HCT116 (cell line): ENCODE measurements at regions not wholly inside any gene's neighbourhood (a gene's known extent, or its start where the extent isn't known, plus 50 kb on each side); places are given as distances from the start of the nearest gene placed in this dataset.

ENCODE experiments used
- ATAC-seq: fragments of 200-7000 bp; cut with Tn5 transposase; 2 replicates; pipeline ENCODE4 v1.9.1; 2020; ENCODE audit warnings: mild to moderate bottlenecking, moderate library complexity
- BruUV-seq: library from RNA; stranded (reverse); fragments of 400-500 nt; replicated peaks from 2 replicates; lab custom pipeline; 2021; lab: Mats Ljungman, UMichigan
- CTCF ChIA-PET: fragments of 300-600 bp; sonication (Branson Sonifier 250); formaldehyde crosslinking; loops from one replicate; lab custom pipeline; 2021; ENCODE audit warnings: antibody characterized with exemption; lab: Charles Lee
- POLR2A ChIA-PET: fragments of 300-600, 350-600 bp; sonication (Branson Sonifier 250); formaldehyde crosslinking; loops from one replicate; lab custom pipeline; 2021; ENCODE audit warnings: antibody characterized with exemption; lab: Charles Lee
- RAD21 ChIA-PET, 2 experiments: fragments of 300-600 bp; sonication (Branson Sonifier 250); formaldehyde crosslinking; loops; one replicate each; lab custom pipeline; 2023; ENCODE audit warnings: low total read pairs in 2 of 2; ENCODE audit not compliant: uncharacterized antibody in 2 of 2, unreplicated experiment in 2 of 2, low non-redundant PET in 1 of 2; lab: Charles Lee
- DNase-seq: peaks from one replicate; pipeline ENCODE4 v3.0.0-alpha.2; 2010; ENCODE audit warnings: low read depth, low spot score
- H2AFZ ChIP-seq: fragments of 200-600 bp; shearing (Covaris generic), sonication (generic); 2 replicates; pipeline ENCODE4 v1.6.1; 2017; ENCODE audit warnings: low read depth, mixed run types, mixed read lengths, antibody characterized with exemption, low read length; ENCODE audit not compliant: poor library complexity, severe bottlenecking
- H3K27ac ChIP-seq: 2 replicates; pipeline ENCODE4 v1.5.1; 2012; ENCODE audit warnings: low read depth, low read length
- H3K27me3 ChIP-seq: fragments of 200-600 bp; sonication (generic); 2 replicates; pipeline ENCODE4 v1.6.1; 2016; ENCODE audit warnings: mixed run types, low read length, mixed read lengths; ENCODE audit not compliant: insufficient read depth
- H3K36me3 ChIP-seq, 2 experiments: fragments of 200-500 bp in 1 of 2; fragments of 200-600 bp in 1 of 2; sonication (Bioruptor generic) in 1 of 2; sonication (generic) in 1 of 2; 2 replicates each; pipeline versions ENCODE4 v1.5.1 to v1.6.1; 2014 to 2016; ENCODE audit warnings: low read length in 2 of 2, inconsistent platforms in 1 of 2, mixed read lengths in 1 of 2, mixed run types in 1 of 2; ENCODE audit not compliant: insufficient read depth in 2 of 2, control insufficient read depth in 1 of 2
- H3K4me1 ChIP-seq, 2 experiments: fragments of 200-600 bp in 1 of 2; sonication (generic) in 1 of 2; 2 replicates each; pipeline versions ENCODE4 v1.5.1 to v1.6.1; 2012 to 2017; ENCODE audit warnings: low read length in 2 of 2, inconsistent platforms in 1 of 2, mild to moderate bottlenecking in 1 of 2, mixed read lengths in 1 of 2, mixed run types in 1 of 2, moderate library complexity in 1 of 2; ENCODE audit not compliant: insufficient read depth in 2 of 2, control insufficient read depth in 1 of 2
- H3K4me2 ChIP-seq: fragments of 200-600 bp; sonication (generic); 2 replicates; pipeline ENCODE4 v1.6.1; 2017; ENCODE audit warnings: mixed run types, low read length, mixed read lengths
- H3K4me3 ChIP-seq, 2 experiments: fragments of 200-600 bp in 1 of 2; sonication (generic) in 1 of 2; replicated peaks in 1 of 2; 2 replicates each; pipeline ENCODE4 v1.5.1; 2011 to 2016; ENCODE audit warnings: low read length in 2 of 2, control low read depth in 1 of 2, low read depth in 1 of 2, mild to moderate bottlenecking in 1 of 2, mixed read lengths in 1 of 2, mixed run types in 1 of 2
- H3K79me2 ChIP-seq: fragments of 200-600 bp; sonication (generic); 2 replicates; pipeline ENCODE4 v1.6.1; 2017; ENCODE audit warnings: mild to moderate bottlenecking, mixed run types, low read length, moderate library complexity, mixed read lengths; ENCODE audit not compliant: insufficient read depth
- H3K9ac ChIP-seq: fragments of 200-600 bp; sonication (generic); 2 replicates; pipeline ENCODE4 v1.6.1; 2016; ENCODE audit warnings: low read length, mixed read lengths
- H3K9me2 ChIP-seq: fragments of 200-600 bp; sonication (generic), shearing (Covaris generic); 2 replicates; pipeline ENCODE4 v1.6.1; 2017; ENCODE audit warnings: mixed run types, mild to moderate bottlenecking, moderate library complexity; ENCODE audit not compliant: insufficient read depth
- H3K9me3 ChIP-seq, 2 experiments: fragments of 200-500 bp in 1 of 2; fragments of 200-600 bp in 1 of 2; sonication (Bioruptor generic) in 1 of 2; sonication (generic) in 1 of 2; 2 replicates each; pipeline ENCODE4 v1.6.1; 2014 to 2017; ENCODE audit warnings: low read length in 2 of 2, mixed read lengths in 2 of 2, inconsistent platforms in 1 of 2, low read depth in 1 of 2, mild to moderate bottlenecking in 1 of 2, mixed run types in 1 of 2, moderate library complexity in 1 of 2; ENCODE audit not compliant: control insufficient read depth in 1 of 2, insufficient read depth in 1 of 2
- H4K20me1 ChIP-seq: fragments of 200-600 bp; sonication (generic), shearing (Covaris generic); 2 replicates; pipeline ENCODE4 v1.6.1; 2017; ENCODE audit warnings: mixed run types, mild to moderate bottlenecking, moderate library complexity; ENCODE audit not compliant: insufficient read depth
- CBX3 ChIP-seq: IDR thresholded peaks from 2 replicates; pipeline ENCODE4 v1.6.1; 2012; ENCODE audit warnings: low read depth
- CEBPB ChIP-seq: IDR thresholded peaks from 2 replicates; pipeline ENCODE4 v1.6.1; 2012; ENCODE audit warnings: low read depth
- EGR1 ChIP-seq: IDR thresholded peaks from 2 replicates; pipeline ENCODE4 v1.6.1; 2012; ENCODE audit warnings: low read depth
- ELF1 ChIP-seq: IDR thresholded peaks from 2 replicates; pipeline ENCODE4 v1.6.1; 2012; ENCODE audit warnings: low read depth, borderline replicate concordance
- EZH2phosphoT487 ChIP-seq: fragments of 200-600 bp; IDR thresholded peaks from 2 replicates; pipeline ENCODE4 v1.6.1; 2018; ENCODE audit warnings: antibody characterized with exemption, borderline replicate concordance
- FOSL1 ChIP-seq: IDR thresholded peaks from 2 replicates; pipeline ENCODE4 v1.6.1; 2012; ENCODE audit warnings: low read depth
- JUND ChIP-seq: IDR thresholded peaks from 2 replicates; pipeline ENCODE4 v1.6.1; 2012
- POLR2A ChIP-seq: IDR thresholded peaks from 2 replicates; pipeline ENCODE4 v1.7.0; 2011; ENCODE audit warnings: borderline replicate concordance; ENCODE audit not compliant: insufficient read depth, insufficient read length; ENCODE audit errors: extremely low read depth
- REST ChIP-seq: IDR thresholded peaks from 2 replicates; pipeline ENCODE4 v1.6.1; 2012; ENCODE audit warnings: low read depth
- SIN3A ChIP-seq: IDR thresholded peaks from 2 replicates; pipeline ENCODE4 v1.6.1; 2012; ENCODE audit warnings: low read depth
- SP1 ChIP-seq: IDR thresholded peaks from 2 replicates; pipeline ENCODE4 v1.6.1; 2012; ENCODE audit warnings: low read depth
- TCF7L2 ChIP-seq: IDR thresholded peaks from 2 replicates; pipeline ENCODE4 v1.7.0; 2011; ENCODE audit warnings: borderline replicate concordance, inconsistent platforms; ENCODE audit not compliant: insufficient read depth, insufficient read length; ENCODE audit errors: extremely low read depth
- YY1 ChIP-seq: IDR thresholded peaks from 2 replicates; pipeline ENCODE4 v1.6.1; 2011; ENCODE audit warnings: low read length, low read depth, moderate library complexity, mild to moderate bottlenecking; ENCODE audit not compliant: insufficient replicate concordance; ENCODE audit errors: extremely low read depth
- ZFX ChIP-seq: fragments of 450-650 bp; IDR thresholded peaks from 2 replicates; pipeline ENCODE4 v1.6.1; 2017
- ZNF274 ChIP-seq: fragments of 200-500 bp; sonication (Bioruptor generic); IDR thresholded peaks from 2 replicates; pipeline ENCODE4 v1.6.1; 2014; ENCODE audit warnings: mild to moderate bottlenecking, low read depth, low read length, inconsistent platforms
- intact Hi-C: fragments of 100-400 bp; cut with micrococcal nuclease; formaldehyde crosslinking; loops from 2 replicates; pipeline ENCODE4 v1.10.0; 2022
- TF ChIP-seq, protein P1 (sequence below): IDR thresholded peaks from 2 replicates; pipeline ENCODE4 v1.6.1; 2011; ENCODE audit warnings: mild to moderate bottlenecking, low read length, moderate library complexity; ENCODE audit not compliant: insufficient replicate concordance; ENCODE audit errors: extremely low read depth
- TF ChIP-seq, protein P2 (sequence below), 3 experiments: fragments of 200-600 bp in 1 of 3; sonication (generic) in 1 of 3; IDR thresholded peaks in 2 of 3; conservative IDR thresholded peaks in 1 of 3; 2 replicates each; pipeline ENCODE4 v1.5.1; 2012 to 2017; ENCODE audit warnings: low read depth in 2 of 3, low read length in 2 of 3, antibody characterized with exemption in 1 of 3, borderline replicate concordance in 1 of 3, control low read depth in 1 of 3, mild to moderate bottlenecking in 1 of 3, mixed read lengths in 1 of 3, mixed run types in 1 of 3, moderate library complexity in 1 of 3; ENCODE audit not compliant: insufficient read depth in 1 of 3
- TF ChIP-seq, protein P3 (sequence below): IDR thresholded peaks from 2 replicates; pipeline ENCODE4 v1.6.1; 2012
- TF ChIP-seq, protein P4 (sequence below): IDR thresholded peaks from 2 replicates; pipeline ENCODE4 v1.6.1; 2012

GRCh38 chr6:47118611-47119010, 76.5 kb upstream of the ADGRF1 start:
- ChIA-PET POLR2A (no interaction called here), CTCF (interaction anchor here (1.6 kb wide), 1 partner anchor 21 kb away, joined by 4 read pairs; no protein-coding TSS in a partner anchor), RAD21 (no interaction called here)
- Histone ChIP-seq H3K9me2 (no peaks in the 10 kb centered on the region; the same call in 1 of the 2 replicates), H3K79me2 (no peaks in the 10 kb centered on the region), H3K4me2 (no peak overlapping the region), H3K27me3 (no peaks in the 10 kb centered on the region), H3K27ac (no peak overlapping the region), H3K9me3 (no peaks in the 10 kb centered on the region), H3K9ac (no peak overlapping the region), H3K4me3 (no peak overlapping the region), H3K36me3 (no peaks in the 10 kb centered on the region), H4K20me1 (no peaks in the 10 kb centered on the region), H3K4me1 (peaks cover 0 to 13% of the 10 kb centered on the region in 2 experiments; a peak in 1 of 4 replicates), H2AFZ (peak overlapping the region; percentile 3)
- ATAC-seq (no peak), DNase-seq (no peak)
- no TSS peak for BruUV-seq
- intact Hi-C loops = no loop called here
- TF ChIP-seq, protein P1, sequence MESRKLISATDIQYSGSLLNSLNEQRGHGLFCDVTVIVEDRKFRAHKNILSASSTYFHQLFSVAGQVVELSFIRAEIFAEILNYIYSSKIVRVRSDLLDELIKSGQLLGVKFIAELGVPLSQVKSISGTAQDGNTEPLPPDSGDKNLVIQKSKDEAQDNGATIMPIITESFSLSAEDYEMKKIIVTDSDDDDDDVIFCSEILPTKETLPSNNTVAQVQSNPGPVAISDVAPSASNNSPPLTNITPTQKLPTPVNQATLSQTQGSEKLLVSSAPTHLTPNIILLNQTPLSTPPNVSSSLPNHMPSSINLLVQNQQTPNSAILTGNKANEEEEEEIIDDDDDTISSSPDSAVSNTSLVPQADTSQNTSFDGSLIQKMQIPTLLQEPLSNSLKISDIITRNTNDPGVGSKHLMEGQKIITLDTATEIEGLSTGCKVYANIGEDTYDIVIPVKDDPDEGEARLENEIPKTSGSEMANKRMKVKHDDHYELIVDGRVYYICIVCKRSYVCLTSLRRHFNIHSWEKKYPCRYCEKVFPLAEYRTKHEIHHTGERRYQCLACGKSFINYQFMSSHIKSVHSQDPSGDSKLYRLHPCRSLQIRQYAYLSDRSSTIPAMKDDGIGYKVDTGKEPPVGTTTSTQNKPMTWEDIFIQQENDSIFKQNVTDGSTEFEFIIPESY = no peak
- TF ChIP-seq SIN3A (no peak), ZFX (no peak), SP1 (no peak), ZNF274 (no peak), FOSL1 (no peak), EGR1 (no peak), YY1 (no peak), CEBPB (no peak), CBX3 (no peak), ELF1 (no peak), POLR2A (no peak), TCF7L2 (no peak), REST (no peak), EZH2phosphoT487 (no peak), JUND (no peak)
- TF ChIP-seq, protein P2, sequence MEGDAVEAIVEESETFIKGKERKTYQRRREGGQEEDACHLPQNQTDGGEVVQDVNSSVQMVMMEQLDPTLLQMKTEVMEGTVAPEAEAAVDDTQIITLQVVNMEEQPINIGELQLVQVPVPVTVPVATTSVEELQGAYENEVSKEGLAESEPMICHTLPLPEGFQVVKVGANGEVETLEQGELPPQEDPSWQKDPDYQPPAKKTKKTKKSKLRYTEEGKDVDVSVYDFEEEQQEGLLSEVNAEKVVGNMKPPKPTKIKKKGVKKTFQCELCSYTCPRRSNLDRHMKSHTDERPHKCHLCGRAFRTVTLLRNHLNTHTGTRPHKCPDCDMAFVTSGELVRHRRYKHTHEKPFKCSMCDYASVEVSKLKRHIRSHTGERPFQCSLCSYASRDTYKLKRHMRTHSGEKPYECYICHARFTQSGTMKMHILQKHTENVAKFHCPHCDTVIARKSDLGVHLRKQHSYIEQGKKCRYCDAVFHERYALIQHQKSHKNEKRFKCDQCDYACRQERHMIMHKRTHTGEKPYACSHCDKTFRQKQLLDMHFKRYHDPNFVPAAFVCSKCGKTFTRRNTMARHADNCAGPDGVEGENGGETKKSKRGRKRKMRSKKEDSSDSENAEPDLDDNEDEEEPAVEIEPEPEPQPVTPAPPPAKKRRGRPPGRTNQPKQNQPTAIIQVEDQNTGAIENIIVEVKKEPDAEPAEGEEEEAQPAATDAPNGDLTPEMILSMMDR (IDR thresholded peaks at IDR 0.05 in 2 of 3, conservative IDR thresholded peaks at IDR 0.05 in 1 of 3; ENCODE audit: borderline replicate concordance in 1 of 3, insufficient read depth in 1 of 3, low read depth in 2 of 3, low read length in 2 of 3) = no peak
- TF ChIP-seq, protein P3, sequence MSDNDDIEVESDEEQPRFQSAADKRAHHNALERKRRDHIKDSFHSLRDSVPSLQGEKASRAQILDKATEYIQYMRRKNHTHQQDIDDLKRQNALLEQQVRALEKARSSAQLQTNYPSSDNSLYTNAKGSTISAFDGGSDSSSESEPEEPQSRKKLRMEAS = no peak
- TF ChIP-seq, protein P4, sequence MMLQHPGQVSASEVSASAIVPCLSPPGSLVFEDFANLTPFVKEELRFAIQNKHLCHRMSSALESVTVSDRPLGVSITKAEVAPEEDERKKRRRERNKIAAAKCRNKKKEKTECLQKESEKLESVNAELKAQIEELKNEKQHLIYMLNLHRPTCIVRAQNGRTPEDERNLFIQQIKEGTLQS = no peak
